Epithelial cell of prostate (primary cell): ENCODE measurements at regions not wholly inside any gene's neighbourhood (a gene's known extent, or its start where the extent isn't known, plus 50 kb on each side); places are given as distances from the start of the nearest gene placed in this dataset.
"Not testable (repeated sequence)": the region's sequence is repeated elsewhere in the genome, so short reads cannot be mapped to it uniquely, and the experiment has no call there.

Experiments
- DNase-seq: peaks from one replicate; pipeline ENCODE4 v3.0.0-alpha.2; 2011; ENCODE audit warnings: low read depth, low spot score
- H3K27ac ChIP-seq: fragments of 450-650 bp; 2 replicates; pipeline ENCODE4 v1.5.1; 2017; ENCODE audit warnings: mild to moderate bottlenecking

- no peak for DNase-seq
- H3K27ac ChIP-seq: no peak overlapping the region
Measured at GRCh38 chr2:35831385-35831784, 524.2 kb upstream of the CRIM1 start.

- H3K27ac ChIP-seq: no peak overlapping the region
- no peak for DNase-seq
Measured at GRCh38 chr2:35830833-35831232, 524.7 kb upstream of the CRIM1 start.

- DNase-seq: no peak
Measured at GRCh38 chr2:35827086-35827485, 528.5 kb upstream of the CRIM1 start.

GRCh38 chr2:35822716-35823115, 532.9 kb upstream of the CRIM1 start:
- H3K27ac ChIP-seq: no peak overlapping the region
- DNase-seq: no peak

More at GRCh38 chr2:35827086-35827485, 528.5 kb upstream of the CRIM1 start:
- no peak overlapping the region for H3K27ac ChIP-seq

GRCh38 chr2:35821675-35822074, 533.9 kb upstream of the CRIM1 start:
- H3K27ac ChIP-seq: no peak overlapping the region
- DNase-seq: no peak

- DNase-seq: no peak
Measured at GRCh38 chr2:35820391-35820790, 535.2 kb upstream of the CRIM1 start.

GRCh38 chr2:35819033-35819432, 536.5 kb upstream of the CRIM1 start:
- H3K27ac ChIP-seq: no peak overlapping the region
- DNase-seq: no peak

More at GRCh38 chr2:35820391-35820790, 535.2 kb upstream of the CRIM1 start:
- no peak overlapping the region for H3K27ac ChIP-seq

- DNase-seq: not testable (repeated sequence)
Measured at GRCh38 chr2:35818359-35818758, 537.2 kb upstream of the CRIM1 start.

GRCh38 chr2:35814597-35814996, 541.0 kb upstream of the CRIM1 start:
- H3K27ac ChIP-seq, DNase-seq: not testable (repeated sequence)

More at GRCh38 chr2:35818359-35818758, 537.2 kb upstream of the CRIM1 start:
- H3K27ac ChIP-seq: not testable (repeated sequence)

GRCh38 chr2:35803126-35803525, 552.5 kb upstream of the CRIM1 start:
- H3K27ac ChIP-seq: no peak overlapping the region
- no peak for DNase-seq

GRCh38 chr2:35794796-35795450, 560.7 kb upstream of the CRIM1 start:
- DNase-seq: no peak
- no peak overlapping the region for H3K27ac ChIP-seq

GRCh38 chr2:35790292-35790691, 565.3 kb upstream of the CRIM1 start:
- no peak overlapping the region for H3K27ac ChIP-seq
- peak; percentile 20 for DNase-seq

- no peak for DNase-seq
Measured at GRCh38 chr2:35788543-35788942, 567.0 kb upstream of the CRIM1 start.

GRCh38 chr2:35787302-35788031, 568.1 kb upstream of the CRIM1 start:
- H3K27ac ChIP-seq: peak overlapping the region; percentile 16
- peak; percentile 22 for DNase-seq

More at GRCh38 chr2:35788543-35788942, 567.0 kb upstream of the CRIM1 start:
- H3K27ac ChIP-seq: no peak overlapping the region

- no peak overlapping the region for H3K27ac ChIP-seq
- no peak for DNase-seq
Measured at GRCh38 chr2:35785564-35785963, 570.0 kb upstream of the CRIM1 start.

GRCh38 chr2:35784777-35785176, 570.8 kb upstream of the CRIM1 start:
- DNase-seq: no peak
- H3K27ac ChIP-seq: no peak overlapping the region

- no peak overlapping the region for H3K27ac ChIP-seq
- peak; percentile 16 for DNase-seq
Measured at GRCh38 chr2:35783723-35784122, 571.9 kb upstream of the CRIM1 start.

GRCh38 chr2:35741556-35741955, 614.0 kb upstream of the CRIM1 start:
- DNase-seq: no peak
- H3K27ac ChIP-seq: no peak overlapping the region

- H3K27ac ChIP-seq: no peak overlapping the region
- no peak for DNase-seq
Measured at GRCh38 chr2:35731674-35732073, 623.9 kb upstream of the CRIM1 start.

GRCh38 chr2:35714883-35715282, 640.7 kb upstream of the CRIM1 start:
- DNase-seq: no peak
- no peak overlapping the region for H3K27ac ChIP-seq

- H3K27ac ChIP-seq: no peak overlapping the region
- no peak for DNase-seq
Measured at GRCh38 chr2:35708411-35708923, 647.1 kb upstream of the CRIM1 start.
